Thyroid gland (tissue), 4 donors: ENCODE measurements at regions not wholly inside any gene's neighbourhood (a gene's known extent, or its start where the extent isn't known, plus 50 kb on each side); places are given as distances from the start of the nearest gene placed in this dataset.
"Not testable (repeated sequence)": the region's sequence is repeated elsewhere in the genome, so short reads cannot be mapped to it uniquely, and the experiment has no call there.

Source experiments
- CTCF ChIP-seq, 6 experiments: fragments of 200-600 bp in 3 of 6; fragments of 450-650 bp in 3 of 6; sonication (generic) in 3 of 6; IDR thresholded peaks; one replicate each; pipeline ENCODE4 v1.5.1; 2016 to 2019; ENCODE audit warnings: antibody characterized with exemption in 6 of 6, mild to moderate bottlenecking in 2 of 6, inconsistent platforms in 1 of 6, moderate library complexity in 1 of 6
- POLR2A ChIP-seq, 2 donors: fragments of 450-650 bp; IDR thresholded peaks; one replicate each; pipeline ENCODE4 v1.6.1; 2017; ENCODE audit warnings: antibody characterized with exemption in 2 of 2, mild to moderate bottlenecking in 2 of 2, moderate library complexity in 1 of 2

GRCh38 chr21:6454648-6455340 lies 4066.6 kb upstream of the TPTE start:
- TF ChIP-seq CTCF, POLR2A (IDR thresholded peaks at IDR 0.05): not testable (repeated sequence)
